NCI-H1417 (cell line): ENCODE measurements at regions not wholly inside any gene's neighbourhood (a gene's known extent, or its start where the extent isn't known, plus 50 kb on each side); places are given as distances from the start of the nearest gene placed in this dataset.

Experiments used
- DNase-seq, 3 experiments: peaks; one replicate each; lab custom pipeline; 2025; lab: John Stamatoyannopoulos, UW

GRCh38 chr1:48164571-48164970, 57.9 kb upstream of the SLC5A9 start:
- peak; percentile 10 to 72 (median 58) for DNase-seq

- no peak for DNase-seq
These were observed 61.9 kb upstream of the SLC5A9 start for GRCh38 chr1:48160486-48161132.

DNA sequence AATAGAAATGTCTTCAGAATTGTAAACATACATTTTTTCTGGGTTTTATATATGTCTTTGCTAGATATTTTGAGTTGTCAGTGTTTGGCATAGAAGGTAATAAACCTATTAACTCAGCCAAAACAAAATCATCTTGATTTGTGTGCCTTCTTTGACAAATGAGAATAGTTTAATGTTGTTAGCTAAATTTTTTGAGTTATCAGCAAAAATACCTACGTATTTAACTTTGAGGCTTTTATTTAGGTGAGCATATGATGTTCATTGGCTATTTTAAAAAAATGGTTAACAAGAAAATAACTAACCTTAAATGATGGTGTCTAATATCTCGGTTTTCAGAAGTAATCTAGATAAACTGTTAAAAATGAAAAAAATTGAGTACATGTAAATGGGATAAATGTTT, 83.2 kb upstream of the SLC5A9 start:
- no peak for DNase-seq

- no peak for DNase-seq
These were observed 94.5 kb upstream of the SLC5A9 start for GRCh38 chr1:48127735-48128685.

DNA sequence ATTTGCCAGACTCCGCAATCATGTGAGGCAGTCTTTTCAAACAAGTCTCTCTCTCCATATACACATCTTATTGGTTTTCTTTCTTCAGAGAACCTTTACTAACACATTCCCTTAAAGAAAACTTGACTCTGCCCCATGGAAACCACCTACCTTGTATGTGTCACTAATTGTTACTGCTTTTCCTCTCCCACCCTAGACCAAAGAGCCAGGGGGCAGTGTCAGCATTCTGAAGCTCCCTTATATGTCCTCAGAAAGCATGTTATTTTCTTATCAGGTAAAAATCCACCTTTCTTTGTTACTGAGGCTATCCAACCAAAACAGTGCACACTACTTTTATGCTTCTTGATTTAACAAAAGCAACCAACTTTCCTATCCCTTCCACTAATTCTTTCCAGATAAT, 98.9 kb upstream of the SLC5A9 start:
- no peak for DNase-seq

DNA sequence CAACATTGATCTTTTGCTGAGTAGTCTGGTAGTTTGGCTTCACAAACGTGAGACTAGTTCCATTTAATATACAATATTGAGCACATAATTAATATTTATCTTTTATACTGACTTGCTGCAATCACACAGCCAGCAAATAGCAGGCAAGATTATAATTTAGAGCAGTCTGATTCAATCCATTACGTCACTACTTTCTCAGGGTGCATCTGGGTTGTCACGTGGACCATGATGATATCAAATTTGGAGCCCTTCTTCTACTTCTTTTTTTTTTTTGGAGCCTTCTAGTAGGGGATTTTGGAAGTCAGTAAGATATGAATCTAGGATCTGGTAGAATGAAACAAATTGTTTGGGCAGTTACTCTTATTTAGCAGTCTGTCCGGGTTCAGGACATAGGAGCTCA, 100.6 kb upstream of the SLC5A9 start:
- DNase-seq: no peak

DNA sequence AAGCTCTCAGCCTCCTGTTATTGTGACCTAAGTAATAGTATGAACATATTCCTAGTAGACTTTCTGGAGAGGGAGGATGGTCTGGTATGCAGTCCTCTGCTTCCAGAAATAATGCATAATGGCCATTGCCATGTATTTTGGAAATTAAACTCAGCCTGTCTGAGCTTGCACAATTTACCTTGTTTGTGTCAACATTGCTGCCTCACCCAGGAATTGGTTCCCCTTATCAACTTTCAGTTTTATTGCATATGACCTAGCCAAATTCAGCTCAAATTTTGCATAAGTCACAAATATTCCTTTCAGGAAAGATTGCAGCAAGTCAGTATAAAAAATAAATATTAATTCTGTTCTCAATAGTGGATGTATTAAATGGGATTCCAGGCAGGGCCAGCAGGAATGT, 101.9 kb upstream of the SLC5A9 start:
- DNase-seq: no peak

DNA sequence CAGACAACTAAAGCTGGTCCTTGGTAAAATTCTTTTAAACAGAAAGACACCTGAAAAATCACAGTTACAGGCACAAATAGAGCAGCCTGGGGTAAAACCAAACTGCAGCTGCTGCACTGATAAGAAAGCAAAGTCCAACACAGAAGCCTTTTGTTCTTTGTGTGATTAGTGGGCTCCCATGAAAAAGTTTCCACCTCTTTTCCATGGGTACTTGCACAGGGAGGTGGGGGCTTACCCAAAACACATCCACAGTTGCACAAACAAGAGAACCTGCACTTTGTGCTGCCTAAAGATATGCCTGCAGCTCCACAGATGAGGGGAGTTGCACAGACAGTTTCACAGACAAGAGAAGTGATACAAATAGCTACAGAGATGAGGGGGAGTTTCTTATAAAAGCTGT, 106.7 kb upstream of the SLC5A9 start:
- DNase-seq: no peak

- DNase-seq: no peak
These were observed 107.7 kb upstream of the SLC5A9 start for GRCh38 chr1:48114596-48115382.

DNA sequence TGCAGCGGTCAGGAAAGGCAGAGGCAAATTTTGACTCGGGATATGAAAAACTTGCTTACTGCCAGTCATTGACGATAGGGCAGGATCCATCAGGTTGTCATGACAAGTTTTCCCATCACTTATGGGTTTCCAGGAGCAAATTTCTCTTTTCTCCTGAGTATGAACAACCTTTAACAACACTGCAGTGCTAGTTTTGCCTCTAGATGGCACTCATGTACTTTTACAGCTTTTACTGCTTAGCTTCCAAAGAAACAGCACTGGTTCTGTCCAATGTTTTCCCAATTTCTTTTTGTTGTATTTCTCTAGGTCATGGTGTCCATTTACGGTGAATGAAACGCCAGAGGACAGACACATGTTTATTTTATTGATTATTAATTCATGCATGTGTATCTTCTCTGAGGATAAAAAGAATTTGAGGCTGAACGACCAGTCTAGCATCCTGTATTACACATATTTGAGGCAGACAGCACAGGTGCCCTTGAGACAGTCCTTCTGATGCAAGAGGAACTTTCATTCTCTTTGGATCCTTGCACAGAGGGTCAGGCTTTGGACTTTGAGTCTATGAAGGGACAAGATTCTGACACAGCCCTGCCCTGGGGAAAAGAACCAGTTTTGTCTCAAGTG, 112.3 kb upstream of the TRABD2B start:
- peak; percentile 46 to 85 (median 83) for DNase-seq

DNA sequence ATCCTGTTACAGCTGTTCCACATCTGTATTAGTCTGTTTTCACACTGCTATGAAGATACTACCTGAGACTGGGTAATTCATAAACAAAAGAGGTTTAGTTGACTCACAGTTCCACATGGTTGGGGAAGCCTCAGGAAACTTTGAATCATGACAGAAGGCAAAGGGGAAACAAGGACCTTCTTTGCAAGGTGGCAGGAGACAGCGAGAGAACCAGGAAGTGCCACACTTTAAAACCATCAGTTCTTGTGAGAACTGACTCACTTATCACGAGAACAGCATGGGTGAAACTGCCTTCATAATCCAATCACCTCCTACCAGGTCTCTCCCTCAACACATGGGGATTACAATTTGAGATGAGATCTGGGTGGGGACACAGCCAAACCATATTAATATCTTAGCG, 110.3 kb upstream of the TRABD2B start:
- DNase-seq: no peak

DNA sequence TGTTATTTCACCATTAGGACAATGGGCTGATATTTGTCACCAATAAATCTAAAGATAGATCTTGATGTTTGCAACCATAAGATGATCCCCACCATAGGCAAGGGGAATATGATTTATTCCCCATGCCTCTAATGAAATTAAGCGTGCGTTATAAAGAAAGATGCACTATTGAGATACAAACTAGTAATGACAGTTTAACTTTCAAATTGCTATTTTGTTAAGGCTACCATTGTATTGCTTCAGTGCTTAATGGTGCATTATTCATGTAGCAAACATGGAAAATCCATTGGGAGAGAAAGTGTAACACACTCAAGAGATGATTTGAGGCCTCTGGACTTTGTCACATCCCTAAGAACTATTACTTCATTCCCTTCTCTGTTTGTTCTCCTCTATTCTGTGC, 108.9 kb upstream of the TRABD2B start:
- DNase-seq: no peak

DNA sequence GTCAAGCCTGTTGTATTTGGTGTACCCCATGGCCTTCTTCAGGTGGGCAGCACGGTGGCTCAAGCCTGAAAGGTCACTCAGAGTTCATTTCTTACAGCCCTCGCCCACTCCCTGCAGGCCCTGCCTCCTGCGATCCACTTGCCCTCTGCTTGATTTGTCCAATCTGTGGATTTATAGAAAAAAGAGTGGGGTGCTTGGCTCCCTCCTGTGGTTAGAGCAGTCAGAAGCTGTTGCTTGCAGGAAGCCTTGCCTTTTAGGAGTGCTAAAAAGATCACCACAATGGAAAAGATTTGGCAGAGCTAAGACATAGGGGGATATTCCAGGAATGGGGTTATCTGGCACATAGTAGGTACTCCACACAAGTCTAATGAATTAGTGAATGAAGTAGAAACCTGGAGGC, 108.0 kb upstream of the TRABD2B start:
- DNase-seq: peak in 1 of 3 experiments; percentile 14

GRCh38 chr1:48103495-48103894, 106.3 kb upstream of the TRABD2B start:
- no peak for DNase-seq

DNA sequence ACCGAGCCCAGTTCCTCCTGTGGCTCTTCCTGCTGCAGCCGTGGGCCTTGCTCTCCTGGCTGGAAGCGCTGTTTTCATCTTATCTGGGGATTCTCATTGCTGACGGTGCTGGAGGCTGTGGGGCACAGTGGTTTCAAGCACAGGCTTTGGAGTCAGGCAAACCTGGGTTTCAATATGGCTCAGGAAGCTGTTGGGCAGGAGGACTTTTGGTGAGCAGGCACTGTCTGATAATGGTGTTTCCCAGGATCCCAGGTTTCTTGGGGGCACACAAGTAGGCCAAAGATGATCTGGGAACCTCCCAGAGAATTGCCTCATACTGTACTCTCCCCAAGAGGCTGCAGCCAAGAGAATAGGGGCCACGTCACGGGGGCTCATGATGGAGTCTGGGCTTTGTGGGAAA, 105.6 kb upstream of the TRABD2B start:
- DNase-seq: no peak

GRCh38 chr1:48099072-48099773, 102.0 kb upstream of the TRABD2B start:
- DNase-seq: peak in 2 of 3 experiments; percentile 41 to 78

- DNase-seq: peak; percentile 82 to 95 (median 88)
These were observed 96.7 kb upstream of the TRABD2B start for GRCh38 chr1:48093696-48094528.

DNA sequence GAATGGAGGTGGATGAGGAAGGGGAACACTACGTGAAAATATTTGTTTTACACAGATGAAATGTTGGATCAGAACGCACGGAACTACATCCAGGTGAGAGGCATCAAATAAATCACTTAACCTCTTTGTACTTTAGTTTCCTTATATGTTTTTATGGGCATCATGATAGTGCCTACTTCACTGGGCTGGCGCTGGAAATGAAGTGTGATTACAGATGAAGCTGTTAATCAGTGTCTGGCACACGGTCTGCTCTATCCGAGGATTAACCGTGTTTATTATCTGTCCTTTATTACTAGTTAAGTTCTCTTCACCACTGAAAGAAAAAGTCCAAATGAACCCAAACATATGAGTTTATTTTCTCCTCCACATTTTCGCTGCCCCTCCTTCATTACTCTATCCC, 96.0 kb upstream of the TRABD2B start:
- peak in 2 of 3 experiments; percentile 11 to 56 for DNase-seq

DNA sequence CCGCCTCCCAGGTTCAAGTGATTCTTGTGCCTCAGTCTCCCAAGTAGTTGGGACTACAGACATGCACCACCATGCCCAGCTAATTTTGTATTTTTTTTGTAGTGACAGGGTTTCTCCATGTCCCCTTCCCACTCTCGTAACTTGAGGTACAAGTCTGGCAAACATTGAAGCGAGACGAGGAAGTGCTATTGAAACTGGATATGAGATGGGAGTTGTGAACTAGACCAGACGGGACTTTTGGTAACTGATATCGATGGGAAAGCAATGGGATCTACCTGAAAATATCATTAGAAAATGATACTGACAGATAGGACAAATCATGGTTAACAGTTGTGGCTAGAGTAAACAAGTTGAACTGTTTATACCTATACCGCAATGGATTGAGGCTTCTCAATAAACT, 95.2 kb upstream of the TRABD2B start:
- no peak for DNase-seq

- no peak for DNase-seq
These were observed 92.2 kb upstream of the TRABD2B start for GRCh38 chr1:48089356-48089891.
